HEK293 (cell line): ENCODE measurements at regions not wholly inside any gene's neighbourhood (a gene's known extent, or its start where the extent isn't known, plus 50 kb on each side); places are given as distances from the start of the nearest gene placed in this dataset.
A peak's percentile ranks its signal among the peaks of the same experiment; 100 is the strongest.

Experiments
- CTCF ChIA-PET: fragments of 350-600 bp; formaldehyde crosslinking; extraction: SDS; loops from one replicate; lab custom pipeline; 2021; ENCODE audit warnings: antibody characterized with exemption; lab: Yijun Ruan, JAX
- POLR2A ChIA-PET: fragments of 300-600 bp; formaldehyde crosslinking; extraction: SDS; loops from one replicate; lab custom pipeline; 2020; ENCODE audit warnings: antibody characterized with exemption, inconsistent platforms; lab: Yijun Ruan, JAX
- H3K27ac ChIP-seq: fragments of 200-500 bp; sonication (Bioruptor generic); 2 replicates; pipeline ENCODE4 v1.5.1; 2014; ENCODE audit warnings: low read depth, low read length, control low read depth, inconsistent platforms; ENCODE audit errors: extremely low read depth
- H3K36me3 ChIP-seq, 2 experiments: fragments of 200-500 bp in 1 of 2; sonication (Bioruptor generic) in 1 of 2; 1 replicate in 1 of 2; 2 replicates in 1 of 2; pipeline ENCODE4 v1.5.1; 2014 to 2017; ENCODE audit warnings: inconsistent platforms in 2 of 2, low read length in 2 of 2; ENCODE audit not compliant: control insufficient read depth in 2 of 2, insufficient read depth in 1 of 2
- H3K4me1 ChIP-seq: fragments of 200-500 bp; sonication (Bioruptor generic); 2 replicates; pipeline ENCODE4 v1.5.1; 2014; ENCODE audit warnings: mild to moderate bottlenecking, low read length, inconsistent platforms; ENCODE audit not compliant: control insufficient read depth, insufficient read depth
- H3K4me3 ChIP-seq: 2 replicates; pipeline ENCODE4 v1.5.1; 2011; ENCODE audit warnings: low read depth, mild to moderate bottlenecking, control low read depth, low read length, moderate library complexity
- H3K9me3 ChIP-seq: fragments of 200-500 bp; sonication (Bioruptor generic); 2 replicates; pipeline ENCODE4 v1.5.1; 2014; ENCODE audit warnings: low read depth, low read length, inconsistent platforms; ENCODE audit not compliant: control insufficient read depth, insufficient read depth
- BCL11A ChIP-seq: fragments of 450-650 bp; formaldehyde crosslinking; IDR thresholded peaks from 2 replicates; pipeline ENCODE4 v1.5.1; 2016; ENCODE audit warnings: low read depth, missing biosample characterization, missing genetic modification characterization
- FEZF1 ChIP-seq: fragments of 450-650 bp; formaldehyde crosslinking; IDR thresholded peaks from 2 replicates; pipeline ENCODE4 v1.5.1; 2016; ENCODE audit warnings: missing biosample characterization, missing genetic modification characterization
- GLIS1 ChIP-seq: fragments of 450-650 bp; formaldehyde crosslinking; IDR thresholded peaks from 2 replicates; pipeline ENCODE4 v1.5.1; 2016; ENCODE audit warnings: missing biosample characterization, missing genetic modification characterization
- KLF7 ChIP-seq: fragments of 450-650 bp; formaldehyde crosslinking; IDR thresholded peaks from 2 replicates; pipeline ENCODE4 v1.5.1; 2016; ENCODE audit warnings: missing biosample characterization, missing genetic modification characterization, borderline replicate concordance
- MZF1 ChIP-seq: fragments of 450-650 bp; formaldehyde crosslinking; IDR thresholded peaks from 2 replicates; pipeline ENCODE4 v1.5.1; 2017; ENCODE audit warnings: missing biosample characterization, missing genetic modification characterization, borderline replicate concordance
- PRDM2 ChIP-seq: fragments of 450-650 bp; formaldehyde crosslinking; IDR thresholded peaks from 2 replicates; pipeline ENCODE4 v1.5.1; 2016; ENCODE audit warnings: missing biosample characterization, missing genetic modification characterization, borderline replicate concordance
- SCRT2 ChIP-seq: fragments of 450-650 bp; formaldehyde crosslinking; IDR thresholded peaks from 2 replicates; pipeline ENCODE4 v1.5.1; 2016; ENCODE audit warnings: missing biosample characterization, missing genetic modification characterization
- TCF7L2 ChIP-seq: IDR thresholded peaks from 2 replicates; pipeline ENCODE4 v1.6.1; 2011; ENCODE audit warnings: low read depth, mild to moderate bottlenecking, inconsistent platforms, low read length, moderate library complexity, borderline replicate concordance
- TRIM28 ChIP-seq: IDR thresholded peaks from 2 replicates; pipeline ENCODE4 v1.6.1; 2011; ENCODE audit warnings: low read length, control low read depth, borderline replicate concordance
- ZIC2 ChIP-seq: fragments of 450-650 bp; formaldehyde crosslinking; IDR thresholded peaks from 2 replicates; pipeline ENCODE4 v1.5.1; 2016; ENCODE audit warnings: missing biosample characterization, missing genetic modification characterization
- ZNF112 ChIP-seq: fragments of 450-650 bp; formaldehyde crosslinking; IDR thresholded peaks from 2 replicates; pipeline ENCODE4 v1.5.0; 2017; ENCODE audit warnings: missing biosample characterization, missing genetic modification characterization
- ZNF266 ChIP-seq: fragments of 450-650 bp; formaldehyde crosslinking; IDR thresholded peaks from 2 replicates; pipeline ENCODE4 v1.5.1; 2016; ENCODE audit warnings: missing biosample characterization, missing genetic modification characterization, low read depth
- ZNF280D ChIP-seq: fragments of 450-650 bp; formaldehyde crosslinking; IDR thresholded peaks from 2 replicates; pipeline ENCODE4 v1.5.1; 2016; ENCODE audit warnings: missing biosample characterization, missing genetic modification characterization
- ZNF585B ChIP-seq: fragments of 450-650 bp; formaldehyde crosslinking; IDR thresholded peaks from 2 replicates; pipeline ENCODE4 v1.5.1; 2016; ENCODE audit warnings: missing biosample characterization, missing genetic modification characterization
- ZNF626 ChIP-seq: fragments of 450-650 bp; sonication (Bioruptor Pico); formaldehyde crosslinking; IDR thresholded peaks from 2 replicates; pipeline ENCODE4 v1.5.1; 2018; ENCODE audit warnings: missing biosample characterization, missing genetic modification characterization, inconsistent platforms
- ZNF664 ChIP-seq: fragments of 450-650 bp; formaldehyde crosslinking; IDR thresholded peaks from 2 replicates; pipeline ENCODE4 v1.5.1; 2016; ENCODE audit warnings: missing biosample characterization, missing genetic modification characterization
- ZNF777 ChIP-seq: fragments of 450-650 bp; formaldehyde crosslinking; IDR thresholded peaks from 2 replicates; pipeline ENCODE4 v1.5.1; 2017; ENCODE audit warnings: missing biosample characterization, missing genetic modification characterization, borderline replicate concordance
- ZXDB ChIP-seq: fragments of 450-650 bp; formaldehyde crosslinking; IDR thresholded peaks from 2 replicates; pipeline ENCODE4 v1.5.1; 2016; ENCODE audit warnings: missing biosample characterization, missing genetic modification characterization
- TF ChIP-seq, protein P1 (sequence below): fragments of 450-650 bp; formaldehyde crosslinking; IDR thresholded peaks from 2 replicates; pipeline ENCODE4 v1.5.1; 2016; ENCODE audit warnings: missing biosample characterization, missing genetic modification characterization, borderline replicate concordance
- TF ChIP-seq, protein P2 (sequence below): fragments of 450-650 bp; formaldehyde crosslinking; IDR thresholded peaks from 2 replicates; pipeline ENCODE4 v1.5.1; 2016; ENCODE audit warnings: missing biosample characterization, missing genetic modification characterization
- TF ChIP-seq, protein P3 (sequence below): fragments of 450-650 bp; formaldehyde crosslinking; IDR thresholded peaks from 2 replicates; pipeline ENCODE4 v1.5.1; 2016; ENCODE audit warnings: missing biosample characterization, missing genetic modification characterization

GRCh38 chr20:19110881-19111460, 101.5 kb upstream of the SLC24A3 start (continued):
- TF ChIP-seq TRIM28 (peak; percentile 66; the same call in 1 of the 2 replicates), ZXDB (tag by site-specific recombination) (peak; percentile 76; the same call in 1 of the 2 replicates), ZNF626 (tag by site-specific recombination) (no peak), MZF1 (tag by site-specific recombination) (peak; percentile 90), BCL11A (tag by site-specific recombination) (peak; percentile 62; the same call in 1 of the 2 replicates), KLF7 (tag by site-specific recombination) (peak; percentile 32; the same call in 1 of the 2 replicates), ZNF280D (tag by site-specific recombination) (no peak), ZIC2 (tag by site-specific recombination) (peak; percentile 24; the same call in 1 of the 2 replicates), GLIS1 (tag by site-specific recombination) (peak; percentile 56), ZNF585B (no peak)
- TF ChIP-seq, protein P1, sequence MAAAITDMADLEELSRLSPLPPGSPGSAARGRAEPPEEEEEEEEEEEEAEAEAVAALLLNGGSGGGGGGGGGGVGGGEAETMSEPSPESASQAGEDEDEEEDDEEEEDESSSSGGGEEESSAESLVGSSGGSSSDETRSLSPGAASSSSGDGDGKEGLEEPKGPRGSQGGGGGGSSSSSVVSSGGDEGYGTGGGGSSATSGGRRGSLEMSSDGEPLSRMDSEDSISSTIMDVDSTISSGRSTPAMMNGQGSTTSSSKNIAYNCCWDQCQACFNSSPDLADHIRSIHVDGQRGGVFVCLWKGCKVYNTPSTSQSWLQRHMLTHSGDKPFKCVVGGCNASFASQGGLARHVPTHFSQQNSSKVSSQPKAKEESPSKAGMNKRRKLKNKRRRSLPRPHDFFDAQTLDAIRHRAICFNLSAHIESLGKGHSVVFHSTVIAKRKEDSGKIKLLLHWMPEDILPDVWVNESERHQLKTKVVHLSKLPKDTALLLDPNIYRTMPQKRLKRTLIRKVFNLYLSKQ (tag by site-specific recombination), result no peak
- TF ChIP-seq, protein P2, sequence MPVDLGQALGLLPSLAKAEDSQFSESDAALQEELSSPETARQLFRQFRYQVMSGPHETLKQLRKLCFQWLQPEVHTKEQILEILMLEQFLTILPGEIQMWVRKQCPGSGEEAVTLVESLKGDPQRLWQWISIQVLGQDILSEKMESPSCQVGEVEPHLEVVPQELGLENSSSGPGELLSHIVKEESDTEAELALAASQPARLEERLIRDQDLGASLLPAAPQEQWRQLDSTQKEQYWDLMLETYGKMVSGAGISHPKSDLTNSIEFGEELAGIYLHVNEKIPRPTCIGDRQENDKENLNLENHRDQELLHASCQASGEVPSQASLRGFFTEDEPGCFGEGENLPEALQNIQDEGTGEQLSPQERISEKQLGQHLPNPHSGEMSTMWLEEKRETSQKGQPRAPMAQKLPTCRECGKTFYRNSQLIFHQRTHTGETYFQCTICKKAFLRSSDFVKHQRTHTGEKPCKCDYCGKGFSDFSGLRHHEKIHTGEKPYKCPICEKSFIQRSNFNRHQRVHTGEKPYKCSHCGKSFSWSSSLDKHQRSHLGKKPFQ (tag by site-specific recombination), result peak; percentile 93

GRCh38 chr20:19112828-19113227, 99.6 kb upstream of the SLC24A3 start:
- H3K4me1 ChIP-seq, result 0 out of 2 replicates have a peak, but pooled peaks cover 3% of the 10 kb centered on the region
- H3K9me3 ChIP-seq, result no peaks in the 10 kb centered on the region
- CTCF ChIA-PET, result no interaction called here
- no peaks in the 10 kb centered on the region for H3K36me3 ChIP-seq
- POLR2A ChIA-PET, result no interaction called here
- no peak overlapping the region for H3K27ac ChIP-seq
- no peak overlapping the region for H3K4me3 ChIP-seq
- TF ChIP-seq TRIM28 (no peak), ZNF664 (tag by site-specific recombination) (no peak), PRDM2 (no peak), FEZF1 (tag by site-specific recombination) (no peak), TCF7L2 (no peak), ZNF266 (tag by site-specific recombination) (no peak), SCRT2 (tag by site-specific recombination) (no peak), ZNF112 (no peak), ZNF777 (tag by site-specific recombination) (no peak)
- TF ChIP-seq, protein P3, sequence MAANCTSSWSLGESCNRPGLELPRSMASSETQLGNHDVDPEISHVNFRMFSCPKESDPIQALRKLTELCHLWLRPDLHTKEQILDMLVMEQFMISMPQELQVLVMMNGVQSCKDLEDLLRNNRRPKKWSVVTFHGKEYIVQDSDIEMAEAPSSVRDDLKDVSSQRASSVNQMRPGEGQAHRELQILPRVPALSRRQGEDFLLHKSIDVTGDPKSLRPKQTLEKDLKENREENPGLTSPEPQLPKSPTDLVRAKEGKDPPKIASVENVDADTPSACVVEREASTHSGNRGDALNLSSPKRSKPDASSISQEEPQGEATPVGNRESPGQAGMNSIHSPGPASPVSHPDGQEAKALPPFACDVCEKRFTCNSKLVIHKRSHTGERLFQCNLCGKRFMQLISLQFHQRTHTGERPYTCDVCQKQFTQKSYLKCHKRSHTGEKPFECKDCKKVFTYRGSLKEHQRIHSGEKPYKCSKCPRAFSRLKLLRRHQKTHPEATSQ, result no peak
